ENCODE measurements at regions not wholly inside any gene's neighbourhood (a gene's known extent, or its start where the extent isn't known, plus 50 kb on each side); places are given as distances from the start of the nearest gene placed in this dataset.

- DNase-seq (ENCODE audit: low spot score): no peak
- ATAC-seq: no peak
- Mint-ChIP-seq H3K27ac (no peak overlapping the region), H3K27me3 (ENCODE audit: low read depth) (no peaks in the 10 kb centered on the region), H3K4me3 (no peak overlapping the region), H3K4me1 (no peaks in the 10 kb centered on the region), H3K36me3 (no peaks in the 10 kb centered on the region), H3K9me3 (no peaks in the 10 kb centered on the region)
- ChIA-PET CTCF (no interaction called here), POLR2A (no interaction called here)
- no peak for TF ChIP-seq ZNF317 (CRISPR knock-in tag; IDR thresholded peaks at IDR 0.05; ENCODE audit: borderline replicate concordance, low read depth)
- no peak for TF ChIP-seq E2F1 (CRISPR knock-in tag; IDR thresholded peaks at IDR 0.05)
- TF ChIP-seq PREB (CRISPR knock-in tag; IDR thresholded peaks at IDR 0.05; ENCODE audit: borderline replicate concordance): no peak
- no peak for TF ChIP-seq SP1 (CRISPR knock-in tag; conservative IDR thresholded peaks at IDR 0.05)
- no peak for TF ChIP-seq TEAD4 (CRISPR knock-in tag; IDR thresholded peaks at IDR 0.05)
- no peak for TF ChIP-seq ZNF396 (CRISPR knock-in tag; IDR thresholded peaks at IDR 0.05; ENCODE audit: borderline replicate concordance)
- TF ChIP-seq AFF4 (CRISPR knock-in tag; IDR thresholded peaks at IDR 0.05; ENCODE audit: borderline replicate concordance): no peak
- TF ChIP-seq NR3C1 (CRISPR knock-in tag; conservative IDR thresholded peaks at IDR 0.05; ENCODE audit: low read depth): no peak
- TF ChIP-seq EMX1 (CRISPR knock-in tag; IDR thresholded peaks at IDR 0.05): no peak
These were observed 112.8 kb downstream of the C3orf38 start for GRCh38 chr3:88262527-88262926.

- ChIA-PET POLR2A (no interaction called here), CTCF (no interaction called here)
- Mint-ChIP-seq H3K9me3 (no peaks in the 10 kb centered on the region), H3K4me3 (no peak overlapping the region), H3K27ac (no peak overlapping the region), H3K27me3 (ENCODE audit: low read depth) (no peaks in the 10 kb centered on the region), H3K36me3 (no peaks in the 10 kb centered on the region), H3K4me1 (no peaks in the 10 kb centered on the region)
- DNase-seq (ENCODE audit: low spot score) (no peak), ATAC-seq (no peak)
- TF ChIP-seq ZNF512 (CRISPR knock-in tag; IDR thresholded peaks at IDR 0.05; ENCODE audit: borderline replicate concordance) (no peak), AR (CRISPR knock-in tag; IDR thresholded peaks at IDR 0.05) (no peak), ETV6 (CRISPR knock-in tag; IDR thresholded peaks at IDR 0.05) (no peak), SMAD3 (CRISPR knock-in tag; IDR thresholded peaks at IDR 0.05; ENCODE audit: borderline replicate concordance) (no peak), FOXJ3 (CRISPR knock-in tag; IDR thresholded peaks at IDR 0.05; ENCODE audit: borderline replicate concordance) (no peak), CDX4 (CRISPR knock-in tag; IDR thresholded peaks at IDR 0.05; ENCODE audit: borderline replicate concordance) (no peak), IRF1 (CRISPR knock-in tag; IDR thresholded peaks at IDR 0.05) (no peak), PRRX2 (CRISPR knock-in tag; IDR thresholded peaks at IDR 0.05) (no peak), ATF6 (CRISPR knock-in tag; IDR thresholded peaks at IDR 0.05) (no peak), CREM (CRISPR knock-in tag; IDR thresholded peaks at IDR 0.05) (no peak)
These were observed 113.8 kb downstream of the C3orf38 start for GRCh38 chr3:88263417-88264100.

All from WTC11 (cell line).